Right cardiac atrium (tissue), 5 donors: ENCODE measurements at regions not wholly inside any gene's neighbourhood (a gene's known extent, or its start where the extent isn't known, plus 50 kb on each side); places are given as distances from the start of the nearest gene placed in this dataset.
"Not testable (repeated sequence)": the region's sequence is repeated elsewhere in the genome, so short reads cannot be mapped to it uniquely, and the experiment has no call there.

Experiments used
- ATAC-seq, 2 donors: fragments of 200-7000 bp; cut with Tn5 transposase; one replicate each; pipeline versions ENCODE4 v1.8.0 to v1.9.1; 2020; ENCODE audit warnings: moderate library complexity in 2 of 2, mild to moderate bottlenecking in 1 of 2
- DNase-seq, 3 donors: peaks; one replicate each; pipeline ENCODE4 v3.0.0-alpha.2; 2020
- H3K27ac ChIP-seq: one replicate; pipeline ENCODE4 v1.5.1; 2013; ENCODE audit warnings: mild to moderate bottlenecking, low read length, control low read depth, moderate library complexity
- H3K27me3 ChIP-seq: one replicate; pipeline ENCODE4 v1.6.1; 2013; ENCODE audit not compliant: control insufficient read depth, insufficient read depth
- H3K4me1 ChIP-seq: one replicate; pipeline ENCODE4 v1.6.1; 2013; ENCODE audit warnings: low read length; ENCODE audit not compliant: control insufficient read depth, insufficient read depth
- H3K4me3 ChIP-seq: one replicate; pipeline ENCODE4 v1.5.1; 2013; ENCODE audit warnings: low read length, control low read depth
- H3K9me3 ChIP-seq: one replicate; pipeline ENCODE4 v1.6.1; 2013; ENCODE audit warnings: low read length; ENCODE audit not compliant: control insufficient read depth
- WGBS: extraction: QIAGEN DNeasy Blood & Tissue Kit; methylation state at CpG from one replicate; pipeline ENCODE4 v1.1.7; 2013; 5-methylcytosine and 5-hydroxymethylcytosine counted together
- intact Hi-C, 4 donors: fragments of 100-400 bp; cut with DNase I; formaldehyde crosslinking; loops; one replicate each; pipeline versions ENCODE4 v1.11.0 to v1.14.0; 2022 to 2023
- donor health status: healthy with polysubstance abuse.
- donor health status: DM: no; HTN: yes; CAD: no.
- donor health status: DM: no; HTN: no; CAD: no.
- donor health status: DM: no; HTN: yes; CAD: no; lungs with severe emphysema.
- donor health status: DM: yes; HTN: yes; CAD: no.

DNA sequence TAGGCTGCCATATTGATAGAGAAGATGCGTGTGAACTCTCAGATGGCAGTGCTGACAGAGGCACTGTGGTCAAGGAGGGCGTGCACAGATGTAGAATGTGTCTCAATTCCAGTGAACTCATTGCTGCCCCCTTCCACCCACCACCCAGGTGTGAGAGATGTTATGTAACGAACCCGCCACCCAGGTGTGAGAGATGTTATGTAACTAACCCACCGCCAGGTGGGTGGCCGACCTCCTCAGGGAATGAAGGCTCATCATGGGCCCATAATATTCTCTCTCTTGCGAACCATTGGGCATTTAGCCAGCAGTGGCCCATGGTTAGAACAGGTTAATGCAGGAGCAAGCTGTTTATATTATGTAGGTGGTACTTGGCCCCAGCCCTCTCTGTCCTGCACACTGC, 140.4 kb upstream of the MTPN start:
- Histone ChIP-seq H3K9me3 (no peaks in the 10 kb centered on the region), H3K27ac (no peak overlapping the region), H3K27me3 (no peaks in the 10 kb centered on the region), H3K4me3 (no peak overlapping the region), H3K4me1 (no peaks in the 10 kb centered on the region)
- no peak for ATAC-seq
- intact Hi-C loops, result no loop called here
- WGBS, result 86% methylated on average over 7 of the region's 7 CpGs
- no peak for DNase-seq

DNA sequence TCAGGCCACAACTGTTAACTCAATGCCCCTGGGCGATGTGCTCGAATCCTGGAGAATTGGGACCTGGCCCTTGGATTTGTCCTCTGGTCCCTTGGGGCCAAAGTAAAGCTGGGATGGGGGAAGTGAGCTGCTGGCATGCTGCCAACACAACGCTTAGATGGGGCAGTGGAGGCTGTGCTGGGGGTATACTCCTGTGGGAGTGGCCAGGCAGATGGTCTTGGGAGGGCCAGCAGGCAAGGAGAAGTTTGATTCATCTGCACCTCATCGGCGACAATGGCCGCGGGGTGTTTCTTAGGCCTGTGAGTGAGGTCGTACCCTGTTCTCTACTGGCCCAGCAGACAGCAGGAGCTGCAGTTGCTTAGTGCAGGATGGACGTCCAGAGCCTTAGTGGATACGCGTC, 139.0 kb upstream of the MTPN start:
- DNase-seq (no peak), ATAC-seq (no peak)
- H3K9me3 ChIP-seq, result no peaks in the 10 kb centered on the region
- no peaks in the 10 kb centered on the region for H3K27me3 ChIP-seq
- no peak overlapping the region for H3K4me3 ChIP-seq
- no peaks in the 10 kb centered on the region for H3K4me1 ChIP-seq
- H3K27ac ChIP-seq, result no peak overlapping the region
- intact Hi-C loops, result no loop called here
- WGBS, result 84% methylated on average over 11 of the region's 11 CpGs

DNA sequence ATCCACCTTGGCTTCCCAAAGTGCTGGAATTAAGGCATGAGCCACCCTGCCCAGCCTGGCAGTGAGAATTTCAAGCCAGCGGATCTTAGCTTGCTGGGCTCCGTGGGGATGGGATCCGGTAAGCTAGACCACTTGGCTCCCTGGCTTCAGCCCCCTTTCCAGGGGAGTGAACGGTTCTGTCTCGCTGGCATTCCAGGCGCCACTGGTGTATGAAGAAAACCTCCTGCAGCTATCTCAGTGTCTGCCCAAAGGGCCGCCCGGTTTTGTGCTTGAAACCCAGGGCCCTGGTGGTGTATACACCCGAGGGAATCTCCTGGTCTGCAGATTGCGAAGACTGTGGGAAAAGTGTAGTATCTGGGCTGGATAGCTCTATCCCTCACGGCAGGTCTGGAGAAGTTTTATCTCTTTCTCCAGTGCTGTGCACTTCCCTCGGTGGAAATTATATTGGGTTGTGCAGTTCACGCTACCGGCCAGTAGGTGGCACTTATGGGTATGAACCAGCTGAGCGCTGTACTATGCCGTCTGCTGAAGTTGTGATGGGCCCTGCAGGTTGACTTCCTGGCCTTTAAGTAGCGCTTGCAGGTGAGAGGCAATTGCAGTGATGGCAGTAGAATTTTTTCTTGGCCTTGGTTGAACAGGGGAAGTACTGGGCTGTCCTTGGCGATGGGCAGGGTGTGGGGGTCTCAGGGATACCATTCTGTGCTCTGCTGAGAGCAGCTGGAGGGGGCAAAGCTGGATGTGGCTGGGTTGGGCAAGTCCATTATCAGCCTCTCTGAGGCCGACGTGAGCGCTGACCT, 138.0 kb upstream of the MTPN start:
- Histone ChIP-seq H3K27ac (no peak overlapping the region), H3K4me1 (no peaks in the 10 kb centered on the region), H3K9me3 (no peaks in the 10 kb centered on the region), H3K4me3 (no peak overlapping the region), H3K27me3 (no peaks in the 10 kb centered on the region)
- ATAC-seq, result peak; percentile 70 to 71
- intact Hi-C loops, result no loop called here
- DNase-seq, result peak in 2 of 3 donors; percentile 33 to 74
- WGBS, result 51% methylated on average over 21 of the region's 21 CpGs

DNA sequence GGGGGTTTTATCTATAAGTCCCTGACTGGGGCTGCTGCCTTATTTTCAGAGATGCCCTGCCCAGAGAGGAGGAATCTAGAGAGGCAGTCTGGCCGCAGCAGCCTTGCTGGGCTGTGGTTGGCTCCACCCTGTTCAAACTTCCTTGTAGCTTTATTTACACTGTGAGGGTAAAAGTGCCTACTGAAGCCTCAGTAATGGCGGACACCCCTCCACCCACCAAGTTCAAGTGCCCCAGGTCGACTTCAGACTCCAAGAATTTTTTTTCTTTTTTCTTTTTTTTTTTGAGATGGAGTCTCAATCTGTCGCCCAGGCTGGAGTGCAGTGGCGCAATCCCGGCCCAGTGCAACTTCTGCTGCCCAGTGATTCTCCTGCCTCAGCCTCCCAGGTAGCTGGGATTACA, 137.3 kb upstream of the MTPN start:
- WGBS, result 79% methylated on average over 6 of the region's 6 CpGs
- H3K4me3 ChIP-seq, intact Hi-C loops, H3K27me3 ChIP-seq, ATAC-seq, H3K27ac ChIP-seq, DNase-seq, H3K9me3 ChIP-seq, H3K4me1 ChIP-seq: not testable (repeated sequence)

DNA sequence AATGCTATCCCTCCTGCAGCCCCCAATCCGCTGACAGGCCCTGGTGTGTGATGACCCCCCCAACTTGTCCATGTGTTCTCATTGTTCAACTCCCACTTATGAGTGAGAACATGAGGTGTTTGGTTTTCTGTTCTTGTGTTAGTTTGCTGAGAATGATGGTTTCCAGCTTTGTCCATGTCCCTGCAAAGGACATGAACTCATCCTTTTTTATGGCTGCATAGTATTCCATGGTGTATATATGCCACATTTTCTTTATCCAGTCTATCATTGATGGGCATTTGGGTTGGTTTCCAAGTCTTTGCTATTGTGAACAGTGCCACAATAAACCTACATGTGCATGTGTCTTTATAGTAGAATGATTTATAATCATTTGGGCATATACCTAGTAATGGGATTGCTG, 131.9 kb upstream of the MTPN start:
- H3K4me3 ChIP-seq, intact Hi-C loops, ATAC-seq, H3K27ac ChIP-seq, H3K9me3 ChIP-seq, H3K4me1 ChIP-seq, H3K27me3 ChIP-seq, DNase-seq: not testable (repeated sequence)
- WGBS, result 38% methylated on average over 1 of the region's 1 CpG

DNA sequence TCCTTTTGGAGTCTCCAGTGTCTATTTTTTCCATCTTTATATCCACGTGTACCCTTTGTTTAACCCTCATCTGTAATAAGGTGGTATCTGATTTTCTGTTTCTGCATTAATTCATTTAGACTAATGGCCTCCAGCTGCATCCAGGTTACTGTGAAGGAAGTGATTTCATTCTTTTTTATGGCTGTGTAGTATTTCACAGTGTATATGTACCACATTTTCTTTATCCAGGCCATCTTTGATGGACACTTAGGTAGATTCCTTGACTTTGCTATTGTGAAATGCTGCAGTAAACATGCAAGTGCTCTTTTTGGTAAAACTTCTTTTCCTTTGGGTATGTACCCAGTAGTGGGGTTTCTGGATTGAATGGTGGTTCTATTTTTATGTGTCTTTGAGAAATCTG, 128.0 kb upstream of the MTPN start:
- no peak for ATAC-seq
- WGBS, result 90% methylated on average over 1 of the region's 1 CpG

DNA sequence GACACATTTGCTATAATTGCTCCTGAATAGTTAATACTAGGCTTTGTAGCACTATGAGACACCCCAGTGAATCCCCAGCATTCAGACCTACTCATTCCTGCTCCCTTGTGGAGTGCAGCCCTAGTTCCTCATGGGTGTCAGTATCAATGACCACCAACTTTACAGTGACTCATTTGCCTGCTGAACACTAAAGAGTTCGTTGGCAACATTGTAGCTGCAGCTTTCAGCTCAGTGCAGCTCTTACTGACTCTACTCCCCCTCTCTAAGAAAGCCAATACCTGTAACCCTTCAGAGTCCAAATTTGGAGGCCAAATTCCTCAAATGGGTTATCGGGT, 127.1 kb upstream of the MTPN start:
- Histone ChIP-seq H3K27me3 (no peaks in the 10 kb centered on the region), H3K9me3 (no peaks in the 10 kb centered on the region), H3K4me1 (no peaks in the 10 kb centered on the region), H3K4me3 (no peak overlapping the region), H3K27ac (no peak overlapping the region)
- DNase-seq, result no peak
- intact Hi-C loops, result no loop called here
- ATAC-seq, result no peak
- 67% methylated on average over 2 of the region's 2 CpGs for WGBS

More for the DNA sequence above, 128.0 kb upstream of the MTPN start:
- intact Hi-C loops, result no loop called here
- no peak for DNase-seq
- H3K27me3 ChIP-seq, result no peaks in the 10 kb centered on the region
- H3K4me3 ChIP-seq, result no peak overlapping the region
- H3K9me3 ChIP-seq, result no peaks in the 10 kb centered on the region
- H3K27ac ChIP-seq, result no peak overlapping the region
- no peaks in the 10 kb centered on the region for H3K4me1 ChIP-seq

DNA sequence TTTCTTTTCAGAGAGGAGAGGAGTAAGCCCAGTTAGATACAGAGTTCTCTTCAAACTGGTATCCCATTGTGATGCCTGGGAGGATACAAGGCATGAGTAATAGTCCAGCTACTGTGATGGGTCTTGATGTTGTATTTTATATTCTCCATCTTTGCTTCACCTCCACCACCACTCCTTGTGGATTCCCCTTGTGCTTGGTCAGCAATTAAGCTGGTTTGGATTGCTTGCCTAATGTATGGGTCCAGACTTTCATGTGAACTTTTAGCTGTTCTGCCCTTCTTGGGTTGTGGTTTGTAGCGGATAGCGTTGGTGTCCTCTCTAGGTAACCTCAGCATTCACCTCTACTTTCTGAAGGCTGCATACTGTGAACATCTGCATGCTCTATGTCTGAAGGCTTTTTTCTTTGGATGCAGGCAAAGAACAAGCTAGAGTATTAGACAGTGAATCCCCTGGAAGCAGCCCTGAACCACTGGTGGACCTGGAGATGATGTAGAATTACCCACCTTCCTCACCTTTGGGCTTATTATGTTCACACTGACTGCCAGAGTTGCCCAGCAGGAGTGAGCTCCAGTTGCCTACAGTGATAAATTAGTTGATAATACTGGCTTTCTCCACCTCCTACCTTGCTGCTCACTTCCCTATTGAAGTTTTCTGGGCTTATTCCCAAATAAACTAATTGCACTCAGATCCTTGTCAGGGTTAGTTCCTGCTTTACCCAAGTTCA, 126.5 kb upstream of the MTPN start:
- WGBS, result 72% methylated on average over 2 of the region's 2 CpGs

DNA sequence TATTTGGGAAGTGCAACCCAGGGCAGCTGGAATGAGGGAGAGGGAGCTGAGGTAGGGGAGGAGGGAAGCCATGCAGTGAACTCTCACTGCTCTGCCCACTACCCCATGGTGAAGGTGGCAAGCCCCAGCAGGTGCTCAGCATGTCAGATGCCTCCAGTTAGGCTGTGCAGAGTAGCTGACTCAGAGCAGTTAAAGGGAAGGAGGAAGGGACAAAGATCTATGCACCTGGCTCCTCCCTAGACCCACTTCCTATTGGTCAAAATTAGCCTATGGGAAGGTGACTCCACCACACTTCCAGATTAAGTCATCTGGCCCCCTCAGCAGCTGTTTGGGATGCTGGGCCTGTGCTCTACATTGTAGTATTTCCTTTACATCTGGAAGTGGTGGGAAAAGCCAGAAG, 125.7 kb upstream of the MTPN start:
- no peaks in the 10 kb centered on the region for H3K27me3 ChIP-seq
- no peak overlapping the region for H3K27ac ChIP-seq
- intact Hi-C loops, result no loop called here
- no peak for ATAC-seq
- H3K4me1 ChIP-seq, result no peaks in the 10 kb centered on the region
- DNase-seq, result no peak
- no peaks in the 10 kb centered on the region for H3K9me3 ChIP-seq
- no peak overlapping the region for H3K4me3 ChIP-seq

More for the DNA sequence above, 126.5 kb upstream of the MTPN start:
- Histone ChIP-seq H3K9me3 (no peaks in the 10 kb centered on the region), H3K27ac (no peak overlapping the region), H3K27me3 (no peaks in the 10 kb centered on the region), H3K4me3 (no peak overlapping the region), H3K4me1 (no peaks in the 10 kb centered on the region)
- intact Hi-C loops, result no loop called here
- ATAC-seq, result no peak
- no peak for DNase-seq

DNA sequence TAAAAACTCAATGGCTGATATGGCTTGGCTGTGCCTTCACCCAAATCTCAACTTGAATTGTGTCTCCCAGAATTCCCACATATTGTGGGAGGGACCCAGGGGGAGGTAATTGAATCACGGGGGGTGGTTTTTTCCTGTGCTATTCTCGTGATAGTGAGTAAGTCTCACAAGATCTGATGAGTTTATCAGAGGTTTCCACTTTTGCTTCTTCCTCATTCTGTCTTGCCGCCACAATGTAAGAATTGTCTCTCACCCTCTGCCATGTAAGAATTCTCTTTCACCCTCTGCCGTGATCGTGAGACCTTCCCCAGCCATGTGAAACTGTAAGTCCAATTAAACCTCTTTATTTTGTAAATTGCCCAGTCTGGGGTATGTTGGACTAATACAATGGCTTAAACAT, 115.6 kb upstream of the MTPN start:
- H3K4me3 ChIP-seq, H3K27me3 ChIP-seq, H3K4me1 ChIP-seq, ATAC-seq, H3K9me3 ChIP-seq, H3K27ac ChIP-seq, intact Hi-C loops, DNase-seq: not testable (repeated sequence)
- 79% methylated on average over 5 of the region's 5 CpGs for WGBS

DNA sequence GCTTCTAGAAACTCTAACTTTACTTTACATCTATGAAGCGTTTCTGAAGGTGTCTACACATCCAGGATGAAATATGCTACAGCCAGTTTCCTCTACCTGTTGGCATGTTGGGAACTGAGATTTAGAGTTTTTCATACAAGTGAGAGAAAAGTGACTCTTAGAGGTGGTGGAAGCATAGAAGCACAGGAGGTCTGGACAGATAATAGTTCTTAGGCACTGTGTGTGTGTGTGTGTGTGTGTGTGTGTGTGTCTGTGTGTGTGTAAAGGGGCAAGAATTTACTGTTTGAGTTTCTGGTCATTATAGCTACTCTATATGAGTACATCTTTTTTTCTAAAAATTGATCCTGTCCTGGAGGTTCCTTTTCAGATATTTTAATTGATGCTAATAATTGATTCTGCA, 110.7 kb upstream of the MTPN start:
- no peak overlapping the region for H3K4me3 ChIP-seq
- no peaks in the 10 kb centered on the region for H3K9me3 ChIP-seq
- no peak overlapping the region for H3K27ac ChIP-seq
- ATAC-seq, result no peak
- intact Hi-C loops, result no loop called here
- no peaks in the 10 kb centered on the region for H3K27me3 ChIP-seq
- DNase-seq, result no peak
- peaks cover 4% of the 10 kb centered on the region for H3K4me1 ChIP-seq
- 83% methylated on average over 1 of the region's 1 CpG for WGBS
